Kidney (tissue), 13 donors: ENCODE measurements at regions not wholly inside any gene's neighbourhood (a gene's known extent, or its start where the extent isn't known, plus 50 kb on each side); places are given as distances from the start of the nearest gene placed in this dataset.

Experiments
- DNase-seq, 5 donors: peaks; one replicate each; pipeline ENCODE4 v3.0.0-alpha.2; 2013 to 2020
- FAIRE-seq: peaks from 2 replicates; lab custom pipeline; 2012; peaks lifted over from hg19 to GRCh38; lab: Jason Lieb, UNC
- H3K27ac ChIP-seq, 2 donors: one replicate each; pipeline ENCODE4 v1.7.0; 2013; ENCODE audit warnings: low read depth in 2 of 2, low read length in 2 of 2, inconsistent platforms in 1 of 2
- H3K27me3 ChIP-seq: one replicate; pipeline ENCODE4 v1.7.1; 2013; ENCODE audit warnings: low read length, inconsistent platforms; ENCODE audit not compliant: control insufficient read depth, insufficient read depth
- H3K36me3 ChIP-seq, 3 donors: one replicate each; pipeline versions ENCODE4 v1.7.0 to v1.7.1; 2013; ENCODE audit warnings: low read length in 3 of 3, control low read depth in 1 of 3, inconsistent platforms in 1 of 3; ENCODE audit not compliant: insufficient read depth in 3 of 3, control insufficient read depth in 2 of 3
- H3K4me1 ChIP-seq, 3 donors: one replicate each; pipeline versions ENCODE4 v1.7.0 to v1.7.1; 2013; ENCODE audit warnings: low read length in 3 of 3, inconsistent platforms in 1 of 3, low read depth in 1 of 3; ENCODE audit not compliant: control insufficient read depth in 2 of 3, insufficient read depth in 2 of 3
- H3K4me3 ChIP-seq, 3 donors: one replicate each; pipeline versions ENCODE4 v1.7.0 to v1.8.1; 2013; ENCODE audit warnings: low read length in 3 of 3, control low read depth in 1 of 3, inconsistent platforms in 1 of 3
- H3K9ac ChIP-seq, 3 donors: one replicate each; pipeline versions ENCODE4 v1.7.0 to v1.7.1; 2013; ENCODE audit warnings: low read length in 3 of 3, control low read depth in 1 of 3, inconsistent platforms in 1 of 3
- H3K9me3 ChIP-seq, 3 donors: one replicate each; pipeline versions ENCODE4 v1.7.0 to v1.7.1; 2013; ENCODE audit warnings: low read length in 3 of 3, control low read depth in 1 of 3, inconsistent platforms in 1 of 3; ENCODE audit not compliant: control insufficient read depth in 2 of 3, insufficient read depth in 1 of 3
- intact Hi-C: fragments of 100-400 bp; cut with DNase I; formaldehyde crosslinking; loops from one replicate; pipeline ENCODE4 v1.11.1; 2022
- TF ChIP-seq, protein P1 (sequence below): IDR thresholded peaks from 3 replicates; pipeline ENCODE4 v1.5.1; 2012; ENCODE audit warnings: mild to moderate bottlenecking, moderate library complexity, borderline replicate concordance; ENCODE audit not compliant: insufficient read depth; ENCODE audit errors: extremely low read depth
- donor health status: control.
- donor health status: control.
- donor health status: control.
- donor health status: control.
- donor health status: control.
- donor health status: DM: yes; HTN: yes; CAD: no.
- donor health status: Normal renal cell carcinoma (clear cell type).

DNA sequence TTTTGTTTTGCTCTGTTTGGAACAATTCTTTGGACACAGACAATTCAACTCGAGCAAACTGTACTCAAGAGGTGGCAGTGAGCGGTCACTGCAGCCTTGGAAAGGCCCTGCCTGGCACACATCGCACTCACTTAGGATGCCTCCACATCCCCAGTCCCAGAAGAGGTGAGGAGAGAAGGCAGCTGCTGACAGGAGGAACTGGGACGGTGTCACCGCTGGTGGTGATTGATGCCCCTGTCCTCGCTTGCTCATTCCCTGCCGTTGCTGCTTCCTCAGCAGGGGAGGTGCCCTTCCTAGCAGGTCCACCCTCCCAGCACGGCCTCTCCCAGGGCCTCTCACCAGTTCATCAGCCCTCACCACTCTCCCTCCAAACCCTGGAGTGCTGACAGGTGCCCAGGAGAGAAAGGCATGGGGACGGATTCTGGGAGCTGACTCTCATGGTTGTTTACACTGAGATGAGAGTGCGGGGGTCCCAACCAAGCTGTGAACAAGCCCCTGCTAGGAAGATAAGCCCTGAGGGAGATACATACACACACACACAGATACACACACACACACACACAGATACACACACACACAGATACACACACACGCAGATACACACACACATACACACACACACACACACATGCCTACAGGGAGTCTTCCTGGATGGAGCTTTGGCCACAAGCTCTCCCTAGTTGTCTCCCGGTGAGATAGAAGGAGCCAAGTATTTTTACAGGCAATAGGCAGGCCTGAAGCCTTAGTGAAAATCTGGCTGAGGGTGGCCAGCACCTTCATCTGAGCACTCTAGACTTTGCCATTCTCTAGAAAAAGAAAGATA lies 101.1 kb downstream of the CDC7 start:
- no peaks in the 10 kb centered on the region for H3K27me3 ChIP-seq
- FAIRE-seq (no peak), DNase-seq (peak in 2 of 5 donors; percentile 45 to 63)
- H3K4me3 ChIP-seq: no peak overlapping the region
- H3K9me3 ChIP-seq: no peaks in the 10 kb centered on the region
- H3K27ac ChIP-seq: no peak overlapping the region
- intact Hi-C loops: no loop called here
- H3K4me1 ChIP-seq: no peaks in the 10 kb centered on the region
- no peaks in the 10 kb centered on the region for H3K36me3 ChIP-seq
- H3K9ac ChIP-seq: no peak overlapping the region
- TF ChIP-seq, protein P1, sequence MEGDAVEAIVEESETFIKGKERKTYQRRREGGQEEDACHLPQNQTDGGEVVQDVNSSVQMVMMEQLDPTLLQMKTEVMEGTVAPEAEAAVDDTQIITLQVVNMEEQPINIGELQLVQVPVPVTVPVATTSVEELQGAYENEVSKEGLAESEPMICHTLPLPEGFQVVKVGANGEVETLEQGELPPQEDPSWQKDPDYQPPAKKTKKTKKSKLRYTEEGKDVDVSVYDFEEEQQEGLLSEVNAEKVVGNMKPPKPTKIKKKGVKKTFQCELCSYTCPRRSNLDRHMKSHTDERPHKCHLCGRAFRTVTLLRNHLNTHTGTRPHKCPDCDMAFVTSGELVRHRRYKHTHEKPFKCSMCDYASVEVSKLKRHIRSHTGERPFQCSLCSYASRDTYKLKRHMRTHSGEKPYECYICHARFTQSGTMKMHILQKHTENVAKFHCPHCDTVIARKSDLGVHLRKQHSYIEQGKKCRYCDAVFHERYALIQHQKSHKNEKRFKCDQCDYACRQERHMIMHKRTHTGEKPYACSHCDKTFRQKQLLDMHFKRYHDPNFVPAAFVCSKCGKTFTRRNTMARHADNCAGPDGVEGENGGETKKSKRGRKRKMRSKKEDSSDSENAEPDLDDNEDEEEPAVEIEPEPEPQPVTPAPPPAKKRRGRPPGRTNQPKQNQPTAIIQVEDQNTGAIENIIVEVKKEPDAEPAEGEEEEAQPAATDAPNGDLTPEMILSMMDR: no peak

DNA sequence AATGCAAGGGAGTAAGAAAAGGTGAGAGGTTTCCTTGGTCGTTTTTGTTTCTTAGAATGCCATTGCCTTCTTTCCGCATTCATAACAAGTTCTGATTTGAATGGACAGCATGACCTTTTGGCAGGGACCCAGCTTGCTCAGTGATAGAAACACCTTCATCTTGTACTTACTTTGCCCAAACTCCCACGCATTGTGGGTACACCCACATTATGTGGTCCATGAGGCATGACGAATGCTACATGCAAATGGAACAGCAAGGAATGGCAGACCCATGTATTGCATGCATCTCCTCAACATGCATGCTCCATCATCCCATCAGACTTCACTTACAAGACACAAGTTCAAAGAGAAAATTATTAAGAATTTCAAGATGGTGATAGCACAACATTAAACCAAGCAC lies 102.8 kb downstream of the CDC7 start:
- DNase-seq: peak in 4 of 5 donors; percentile 46 to 77 (median 68)
- intact Hi-C loops: no loop called here

DNA sequence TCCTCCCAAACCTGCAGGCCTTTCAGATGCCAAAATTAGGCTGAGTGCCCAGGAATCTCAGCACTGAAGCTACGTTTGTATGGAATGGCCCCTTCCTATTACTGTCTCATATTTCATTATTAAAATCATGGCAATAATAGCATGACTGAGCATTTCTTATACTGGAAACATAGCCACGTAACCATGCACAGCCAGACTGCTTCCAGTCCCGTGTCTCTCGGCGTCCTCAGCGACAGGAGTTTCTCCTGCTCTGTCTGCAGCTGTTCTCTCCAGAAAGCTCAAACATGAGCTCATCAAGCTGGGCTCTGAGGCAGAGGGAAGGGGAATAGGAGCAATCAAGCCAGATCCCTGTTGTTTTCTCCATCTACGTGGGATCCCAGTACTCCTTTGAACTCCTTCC lies 104.0 kb downstream of the CDC7 start:
- Histone ChIP-seq H3K27me3 (no peaks in the 10 kb centered on the region), H3K4me1 (no peaks in the 10 kb centered on the region), H3K36me3 (no peaks in the 10 kb centered on the region), H3K9me3 (no peaks in the 10 kb centered on the region), H3K9ac (no peak overlapping the region), H3K4me3 (no peak overlapping the region), H3K27ac (no peak overlapping the region)
- DNase-seq (peak in 1 of 5 donors; percentile 61), FAIRE-seq (no peak)
- TF ChIP-seq, protein P1: no peak
- intact Hi-C loops: no loop called here

More for the DNA sequence above, 102.8 kb downstream of the CDC7 start:
- Histone ChIP-seq H3K27me3 (no peaks in the 10 kb centered on the region), H3K9me3 (no peaks in the 10 kb centered on the region), H3K4me3 (no peak overlapping the region), H3K27ac (no peak overlapping the region), H3K4me1 (no peaks in the 10 kb centered on the region), H3K36me3 (no peaks in the 10 kb centered on the region), H3K9ac (no peak overlapping the region)
- TF ChIP-seq, protein P1: no peak
- no peak for FAIRE-seq
